Upper lobe of left lung (tissue), 4 donors: ENCODE measurements at regions not wholly inside any gene's neighbourhood (a gene's known extent, or its start where the extent isn't known, plus 50 kb on each side); places are given as distances from the start of the nearest gene placed in this dataset.

Experiments used
- CTCF ChIP-seq, 6 experiments: fragments of 450-650 bp in 4 of 6; fragments of 200-600 bp in 2 of 6; sonication (generic) in 2 of 6; IDR thresholded peaks; one replicate each; pipeline ENCODE4 v1.5.1; 2016 to 2019; ENCODE audit warnings: antibody characterized with exemption in 6 of 6
- POLR2A ChIP-seq, 4 donors: fragments of 450-650 bp; IDR thresholded peaks; one replicate each; pipeline ENCODE4 v1.5.1; 2016 to 2017; ENCODE audit warnings: antibody characterized with exemption in 4 of 4, mild to moderate bottlenecking in 2 of 4
- POLR2AphosphoS5 ChIP-seq, 2 donors: sonication (generic); formaldehyde crosslinking; IDR thresholded peaks; one replicate each; pipeline ENCODE4 v1.5.1; 2017; ENCODE audit warnings: antibody characterized with exemption in 2 of 2

DNA sequence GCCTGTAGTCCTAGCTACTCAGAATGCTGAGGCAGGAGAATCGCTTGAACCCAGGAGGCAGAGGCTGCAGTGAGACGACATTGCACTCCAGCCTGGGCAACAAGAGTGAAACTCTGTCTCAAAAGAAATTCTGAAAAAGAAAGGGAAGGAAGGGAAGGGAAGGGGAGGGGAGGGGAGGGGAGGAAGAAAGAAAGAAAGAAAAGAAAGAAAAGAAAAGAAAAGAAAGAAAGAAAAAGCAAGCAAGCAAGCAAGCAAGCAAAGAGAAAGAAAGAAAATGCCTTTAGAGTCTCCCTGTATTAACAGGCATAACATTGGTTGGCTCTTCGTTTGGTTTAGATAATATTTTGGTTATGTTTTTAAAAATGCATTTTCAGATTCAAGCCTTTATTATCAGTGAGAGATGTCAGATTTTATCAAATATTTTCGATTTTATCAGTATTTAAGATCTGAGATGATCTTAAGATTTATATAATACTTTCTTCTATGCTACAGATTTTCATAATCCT, 281.1 kb downstream of the NPIPA8 start:
- no peak for TF ChIP-seq CTCF (IDR thresholded peaks at IDR 0.05)
- TF ChIP-seq POLR2A (IDR thresholded peaks at IDR 0.05), result no peak
- TF ChIP-seq POLR2AphosphoS5 (IDR thresholded peaks at IDR 0.05), result no peak
